Cardiac muscle cell (in vitro differentiated cells and primary cell): ENCODE measurements at regions not wholly inside any gene's neighbourhood (a gene's known extent, or its start where the extent isn't known, plus 50 kb on each side); places are given as distances from the start of the nearest gene placed in this dataset.

Experiments
- DNase-seq, 2 donors: peaks; one replicate each; pipeline versions ENCODE4 v3.0.0 to v3.0.0-alpha.2; 2010 to 2017; ENCODE audit warnings: low read depth in 1 of 2, low spot score in 1 of 2
- H3K27ac ChIP-seq: fragments of 200-600 bp; sonication (generic); 2 replicates; pipeline ENCODE4 v1.5.1; 2016
- H3K27me3 ChIP-seq: fragments of 200-600 bp; sonication (generic); 2 replicates; pipeline ENCODE4 v1.6.0; 2016; ENCODE audit warnings: control low read depth
- H3K36me3 ChIP-seq: fragments of 200-600 bp; sonication (generic); 2 replicates; pipeline ENCODE4 v1.5.1; 2016; ENCODE audit warnings: control low read depth
- H3K4me1 ChIP-seq: fragments of 200-600 bp; sonication (generic); 2 replicates; pipeline ENCODE4 v1.8.1; 2017; ENCODE audit warnings: low read depth, mild to moderate bottlenecking, mixed run types
- H3K4me3 ChIP-seq: fragments of 200-600 bp; sonication (generic); 2 replicates; pipeline ENCODE4 v1.5.1; 2016; ENCODE audit warnings: mild to moderate bottlenecking
- H3K9me3 ChIP-seq: fragments of 200-600 bp; sonication (generic); 2 replicates; pipeline ENCODE4 v1.5.1; 2017; ENCODE audit warnings: low read depth, mild to moderate bottlenecking, control low read depth
- CTCF ChIP-seq: IDR thresholded peaks from 2 replicates; pipeline ENCODE4 v1.5.1; 2012; ENCODE audit warnings: low read depth, mild to moderate bottlenecking, low read length

DNA sequence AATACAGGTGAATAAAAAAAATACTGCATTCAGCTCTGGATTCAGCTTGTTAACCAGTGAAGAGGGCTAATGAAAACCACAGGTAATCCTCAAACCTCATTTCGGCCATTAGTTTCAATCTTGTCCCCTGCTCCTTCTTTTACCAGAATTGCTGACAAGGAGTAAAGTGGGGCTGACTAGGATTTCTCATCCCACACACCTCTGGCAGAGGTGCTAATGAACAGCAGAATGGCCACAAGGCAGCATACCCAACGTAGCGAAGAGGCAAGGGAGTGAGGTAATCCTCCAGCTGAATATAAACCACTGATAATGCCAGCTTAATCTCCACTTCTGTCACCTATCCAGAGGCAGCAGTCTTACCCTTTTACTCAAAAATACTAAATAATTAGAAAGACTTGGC lies 248.8 kb upstream of the CDIN1 start:
- H3K9me3 ChIP-seq: no peaks in the 10 kb centered on the region
- no peak overlapping the region for H3K27ac ChIP-seq
- H3K4me1 ChIP-seq: peaks cover 3% of the 10 kb centered on the region
- no peaks in the 10 kb centered on the region for H3K27me3 ChIP-seq
- no peak overlapping the region for H3K4me3 ChIP-seq
- no peaks in the 10 kb centered on the region for H3K36me3 ChIP-seq
- no peak for DNase-seq
- TF ChIP-seq CTCF: no peak

DNA sequence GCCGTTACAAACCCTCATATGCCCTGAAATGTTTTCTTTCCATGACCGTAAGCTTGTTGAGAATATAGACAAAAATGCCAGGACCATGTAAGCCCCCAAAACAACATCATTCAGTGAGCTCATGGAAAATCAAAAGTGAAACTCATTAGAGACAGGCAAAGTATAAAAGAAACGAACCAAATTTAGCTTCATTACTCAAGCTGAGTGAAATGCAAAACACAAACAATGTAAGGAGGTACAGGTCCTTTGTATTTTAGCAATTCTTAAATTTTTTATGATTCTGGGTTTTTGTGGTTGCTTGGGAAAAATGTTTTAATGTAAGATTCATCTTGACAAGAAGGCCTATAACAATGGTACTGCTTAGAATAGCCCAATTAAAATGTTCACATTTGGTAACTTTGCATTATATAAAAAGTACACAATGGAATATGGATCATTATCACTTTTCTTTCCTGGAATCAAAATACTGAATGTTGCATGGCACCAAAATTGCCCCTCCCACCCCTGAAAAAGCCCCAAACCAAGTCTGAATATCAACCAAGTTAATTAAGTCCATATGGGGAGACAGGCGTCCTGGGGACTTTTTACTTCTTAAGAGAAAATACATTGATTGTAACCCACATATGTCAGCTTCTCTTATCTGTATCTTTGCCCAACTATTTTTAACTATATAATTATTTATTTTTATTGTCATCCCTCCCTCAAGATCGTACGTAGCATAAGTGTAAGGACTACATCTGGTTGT lies 247.7 kb upstream of the CDIN1 start:
- peak in 1 of 2 donors; percentile 20 for DNase-seq

GRCh38 chr15:36332301-36332700 lies 247.1 kb upstream of the CDIN1 start:
- Histone ChIP-seq H3K4me3 (no peak overlapping the region), H3K36me3 (no peaks in the 10 kb centered on the region), H3K27ac (no peak overlapping the region), H3K27me3 (no peaks in the 10 kb centered on the region), H3K9me3 (no peaks in the 10 kb centered on the region), H3K4me1 (peaks cover 3% of the 10 kb centered on the region)
- no peak for TF ChIP-seq CTCF
- peak in 1 of 2 donors; percentile 18 for DNase-seq

More for the DNA sequence above, 247.7 kb upstream of the CDIN1 start:
- Histone ChIP-seq H3K27ac (no peak overlapping the region), H3K27me3 (no peaks in the 10 kb centered on the region), H3K36me3 (no peaks in the 10 kb centered on the region), H3K4me1 (peaks cover 3% of the 10 kb centered on the region), H3K9me3 (no peaks in the 10 kb centered on the region), H3K4me3 (no peak overlapping the region)
- TF ChIP-seq CTCF: no peak

- Histone ChIP-seq H3K36me3 (no peaks in the 10 kb centered on the region), H3K27me3 (no peaks in the 10 kb centered on the region)
- no peak for DNase-seq
Measured at GRCh38 chr15:36332896-36333295, 246.5 kb upstream of the CDIN1 start.

DNA sequence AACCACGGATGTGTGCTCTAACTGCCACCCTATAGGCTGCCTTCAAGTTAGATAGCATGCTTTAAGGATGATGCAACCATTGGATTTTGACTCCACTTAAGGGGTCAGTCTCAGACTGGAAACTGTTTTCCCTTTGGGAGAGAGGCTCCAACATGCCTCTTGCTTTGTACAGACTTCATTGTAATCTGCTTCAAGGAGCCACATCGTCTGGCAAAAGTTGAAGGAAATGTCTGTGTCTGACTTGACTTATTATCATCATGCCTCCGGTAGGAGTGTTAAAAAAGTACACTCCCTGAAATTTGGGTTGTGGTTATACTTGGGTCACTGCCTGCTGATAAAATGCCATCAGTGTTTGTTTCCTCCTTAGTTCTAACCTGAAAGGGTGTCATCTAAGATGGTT lies 245.4 kb upstream of the CDIN1 start:
- no peak for TF ChIP-seq CTCF
- Histone ChIP-seq H3K27me3 (no peaks in the 10 kb centered on the region), H3K27ac (peak overlapping the region; percentile 63), H3K4me3 (no peak overlapping the region), H3K36me3 (no peaks in the 10 kb centered on the region), H3K9me3 (no peaks in the 10 kb centered on the region), H3K4me1 (peaks cover 3% of the 10 kb centered on the region)
- peak; percentile 39 to 88 for DNase-seq

More at GRCh38 chr15:36332896-36333295, 246.5 kb upstream of the CDIN1 start:
- Histone ChIP-seq H3K4me1 (peaks cover 3% of the 10 kb centered on the region), H3K27ac (no peak overlapping the region), H3K4me3 (no peak overlapping the region), H3K9me3 (no peaks in the 10 kb centered on the region)
- TF ChIP-seq CTCF: no peak
